GM12878 (cell line): ENCODE measurements at regions not wholly inside any gene's neighbourhood (a gene's known extent, or its start where the extent isn't known, plus 50 kb on each side); places are given as distances from the start of the nearest gene placed in this dataset.

Experiments used
- ATF2 ChIP-seq: IDR thresholded peaks from 2 replicates; pipeline ENCODE4 v1.6.1; 2012; ENCODE audit warnings: low read length, inconsistent platforms
- KDM1A ChIP-seq: fragments of 200-600 bp; sonication (generic); IDR thresholded peaks from 2 replicates; pipeline ENCODE4 v1.6.1; 2016; ENCODE audit warnings: borderline replicate concordance
- POLR2A ChIP-seq: IDR thresholded peaks from 2 replicates; pipeline ENCODE4 v1.6.1; 2011; ENCODE audit warnings: low read depth, mild to moderate bottlenecking, low read length
- POLR2AphosphoS5 ChIP-seq: IDR thresholded peaks from 2 replicates; pipeline ENCODE4 v1.6.1; 2011; ENCODE audit warnings: mild to moderate bottlenecking, low read length, inconsistent platforms
- SPI1 ChIP-seq: IDR thresholded peaks from 2 replicates; pipeline ENCODE4 v1.6.1; 2011; ENCODE audit warnings: low read depth, mild to moderate bottlenecking, low read length, moderate library complexity, borderline replicate concordance; ENCODE audit not compliant: insufficient read depth
- SRF ChIP-seq, 2 experiments: IDR thresholded peaks; 2 replicates each; pipeline ENCODE4 v1.6.1; 2011; ENCODE audit warnings: low read depth in 2 of 2, low read length in 2 of 2, mild to moderate bottlenecking in 1 of 2, moderate library complexity in 1 of 2
- TCF12 ChIP-seq: IDR thresholded peaks from 2 replicates; pipeline ENCODE4 v1.6.1; 2011; ENCODE audit warnings: low read depth, mild to moderate bottlenecking, low read length
- USF2 ChIP-seq: IDR thresholded peaks from 2 replicates; pipeline ENCODE4 v1.6.1; 2011; ENCODE audit warnings: low read depth, low read length, improper control_type of control experiment, borderline replicate concordance
- TF ChIP-seq, protein P1 (sequence below), 3 experiments: IDR thresholded peaks in 2 of 3; conservative IDR thresholded peaks in 1 of 3; 2 replicates each; pipeline ENCODE4 v1.5.1; 2011; ENCODE audit warnings: low read depth in 3 of 3, low read length in 3 of 3, mild to moderate bottlenecking in 3 of 3, control low read depth in 2 of 3, moderate library complexity in 2 of 3, inconsistent platforms in 1 of 3, mixed read lengths in 1 of 3; ENCODE audit not compliant: control insufficient read depth in 2 of 3, insufficient read depth in 1 of 3; ENCODE audit errors: extremely low read depth in 1 of 3
- TF ChIP-seq, protein P2 (sequence below): IDR thresholded peaks from 2 replicates; pipeline ENCODE4 v1.6.1; 2012; ENCODE audit warnings: mild to moderate bottlenecking, low read depth, low read length

- TF ChIP-seq SRF (IDR thresholded peaks at IDR 0.05; ENCODE audit: low read depth in 2 of 2, low read length in 2 of 2) (no peak), USF2 (no peak), SPI1 (no peak), POLR2A (no peak), POLR2AphosphoS5 (no peak), TCF12 (no peak), ATF2 (no peak), KDM1A (no peak)
- TF ChIP-seq, protein P1, sequence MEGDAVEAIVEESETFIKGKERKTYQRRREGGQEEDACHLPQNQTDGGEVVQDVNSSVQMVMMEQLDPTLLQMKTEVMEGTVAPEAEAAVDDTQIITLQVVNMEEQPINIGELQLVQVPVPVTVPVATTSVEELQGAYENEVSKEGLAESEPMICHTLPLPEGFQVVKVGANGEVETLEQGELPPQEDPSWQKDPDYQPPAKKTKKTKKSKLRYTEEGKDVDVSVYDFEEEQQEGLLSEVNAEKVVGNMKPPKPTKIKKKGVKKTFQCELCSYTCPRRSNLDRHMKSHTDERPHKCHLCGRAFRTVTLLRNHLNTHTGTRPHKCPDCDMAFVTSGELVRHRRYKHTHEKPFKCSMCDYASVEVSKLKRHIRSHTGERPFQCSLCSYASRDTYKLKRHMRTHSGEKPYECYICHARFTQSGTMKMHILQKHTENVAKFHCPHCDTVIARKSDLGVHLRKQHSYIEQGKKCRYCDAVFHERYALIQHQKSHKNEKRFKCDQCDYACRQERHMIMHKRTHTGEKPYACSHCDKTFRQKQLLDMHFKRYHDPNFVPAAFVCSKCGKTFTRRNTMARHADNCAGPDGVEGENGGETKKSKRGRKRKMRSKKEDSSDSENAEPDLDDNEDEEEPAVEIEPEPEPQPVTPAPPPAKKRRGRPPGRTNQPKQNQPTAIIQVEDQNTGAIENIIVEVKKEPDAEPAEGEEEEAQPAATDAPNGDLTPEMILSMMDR (IDR thresholded peaks at IDR 0.05 in 2 of 3, conservative IDR thresholded peaks at IDR 0.05 in 1 of 3; ENCODE audit: control insufficient read depth in 2 of 3, extremely low read depth in 1 of 3, insufficient read depth in 1 of 3, low read depth in 3 of 3, low read length in 3 of 3): no peak
- TF ChIP-seq, protein P2, sequence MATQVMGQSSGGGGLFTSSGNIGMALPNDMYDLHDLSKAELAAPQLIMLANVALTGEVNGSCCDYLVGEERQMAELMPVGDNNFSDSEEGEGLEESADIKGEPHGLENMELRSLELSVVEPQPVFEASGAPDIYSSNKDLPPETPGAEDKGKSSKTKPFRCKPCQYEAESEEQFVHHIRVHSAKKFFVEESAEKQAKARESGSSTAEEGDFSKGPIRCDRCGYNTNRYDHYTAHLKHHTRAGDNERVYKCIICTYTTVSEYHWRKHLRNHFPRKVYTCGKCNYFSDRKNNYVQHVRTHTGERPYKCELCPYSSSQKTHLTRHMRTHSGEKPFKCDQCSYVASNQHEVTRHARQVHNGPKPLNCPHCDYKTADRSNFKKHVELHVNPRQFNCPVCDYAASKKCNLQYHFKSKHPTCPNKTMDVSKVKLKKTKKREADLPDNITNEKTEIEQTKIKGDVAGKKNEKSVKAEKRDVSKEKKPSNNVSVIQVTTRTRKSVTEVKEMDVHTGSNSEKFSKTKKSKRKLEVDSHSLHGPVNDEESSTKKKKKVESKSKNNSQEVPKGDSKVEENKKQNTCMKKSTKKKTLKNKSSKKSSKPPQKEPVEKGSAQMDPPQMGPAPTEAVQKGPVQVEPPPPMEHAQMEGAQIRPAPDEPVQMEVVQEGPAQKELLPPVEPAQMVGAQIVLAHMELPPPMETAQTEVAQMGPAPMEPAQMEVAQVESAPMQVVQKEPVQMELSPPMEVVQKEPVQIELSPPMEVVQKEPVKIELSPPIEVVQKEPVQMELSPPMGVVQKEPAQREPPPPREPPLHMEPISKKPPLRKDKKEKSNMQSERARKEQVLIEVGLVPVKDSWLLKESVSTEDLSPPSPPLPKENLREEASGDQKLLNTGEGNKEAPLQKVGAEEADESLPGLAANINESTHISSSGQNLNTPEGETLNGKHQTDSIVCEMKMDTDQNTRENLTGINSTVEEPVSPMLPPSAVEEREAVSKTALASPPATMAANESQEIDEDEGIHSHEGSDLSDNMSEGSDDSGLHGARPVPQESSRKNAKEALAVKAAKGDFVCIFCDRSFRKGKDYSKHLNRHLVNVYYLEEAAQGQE: no peak
These were observed 60.9 kb upstream of the MMADHC start for GRCh38 chr2:149648282-149649030.
